ENCODE measurements at regions not wholly inside any gene's neighbourhood (a gene's known extent, or its start where the extent isn't known, plus 50 kb on each side); places are given as distances from the start of the nearest gene placed in this dataset.
"Not testable (repeated sequence)": the region's sequence is repeated elsewhere in the genome, so short reads cannot be mapped to it uniquely, and the experiment has no call there.

DNA sequence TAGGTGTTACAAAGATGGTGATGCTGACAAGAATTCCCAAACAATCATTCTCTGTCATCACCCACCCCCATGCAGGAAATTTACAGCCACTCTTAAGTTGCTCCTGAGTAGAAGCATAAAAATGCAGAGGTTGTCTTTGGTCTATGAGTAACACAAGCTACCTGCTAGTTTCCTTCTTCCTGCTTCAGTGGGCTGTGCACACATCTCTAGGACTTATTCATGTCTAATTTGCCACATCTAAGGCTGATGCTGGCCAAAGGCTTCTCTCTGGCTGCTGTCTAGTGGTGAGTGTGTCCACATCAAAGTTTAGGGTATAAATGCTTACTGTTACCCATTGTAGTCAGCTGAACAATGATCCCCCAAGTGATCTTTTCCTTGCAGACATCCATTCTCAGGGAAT is 662.5 kb downstream of the TYW1 start:
- Histone ChIP-seq H2AFZ (ENCODE audit: low read depth, low read length) (no peak overlapping the region), H3K9me3 (ENCODE audit: insufficient read depth, low read length, severe bottlenecking) (no peaks in the 10 kb centered on the region), H3K27ac (ENCODE audit: low read length) (no peak overlapping the region), H3K36me3 (ENCODE audit: insufficient read depth, low read length) (no peaks in the 10 kb centered on the region), H3K4me1 (ENCODE audit: insufficient read depth, low read length) (no peaks in the 10 kb centered on the region), H3K9ac (ENCODE audit: low read depth, low read length) (no peak overlapping the region), H4K20me1 (ENCODE audit: insufficient read depth, low read length) (no peaks in the 10 kb centered on the region), H3K4me3 (ENCODE audit: low read depth in 1 of 2, low read length in 2 of 2) (no peak overlapping the region), H3K4me2 (ENCODE audit: insufficient read depth, low read length) (no peak overlapping the region), H3K79me2 (ENCODE audit: insufficient read depth, low read length) (no peaks in the 10 kb centered on the region), H3K27me3 (ENCODE audit: insufficient read depth, low read length, poor library complexity) (no peaks in the 10 kb centered on the region)
- DNase-seq (no peak), ATAC-seq (ENCODE audit: insufficient read depth, low read depth) (no peak)
- TF ChIP-seq, protein P1, sequence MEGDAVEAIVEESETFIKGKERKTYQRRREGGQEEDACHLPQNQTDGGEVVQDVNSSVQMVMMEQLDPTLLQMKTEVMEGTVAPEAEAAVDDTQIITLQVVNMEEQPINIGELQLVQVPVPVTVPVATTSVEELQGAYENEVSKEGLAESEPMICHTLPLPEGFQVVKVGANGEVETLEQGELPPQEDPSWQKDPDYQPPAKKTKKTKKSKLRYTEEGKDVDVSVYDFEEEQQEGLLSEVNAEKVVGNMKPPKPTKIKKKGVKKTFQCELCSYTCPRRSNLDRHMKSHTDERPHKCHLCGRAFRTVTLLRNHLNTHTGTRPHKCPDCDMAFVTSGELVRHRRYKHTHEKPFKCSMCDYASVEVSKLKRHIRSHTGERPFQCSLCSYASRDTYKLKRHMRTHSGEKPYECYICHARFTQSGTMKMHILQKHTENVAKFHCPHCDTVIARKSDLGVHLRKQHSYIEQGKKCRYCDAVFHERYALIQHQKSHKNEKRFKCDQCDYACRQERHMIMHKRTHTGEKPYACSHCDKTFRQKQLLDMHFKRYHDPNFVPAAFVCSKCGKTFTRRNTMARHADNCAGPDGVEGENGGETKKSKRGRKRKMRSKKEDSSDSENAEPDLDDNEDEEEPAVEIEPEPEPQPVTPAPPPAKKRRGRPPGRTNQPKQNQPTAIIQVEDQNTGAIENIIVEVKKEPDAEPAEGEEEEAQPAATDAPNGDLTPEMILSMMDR (IDR thresholded peaks at IDR 0.05; ENCODE audit: borderline replicate concordance, extremely low read depth, low read length, poor library complexity, severe bottlenecking), result no peak
- TF ChIP-seq EZH2 (IDR thresholded peaks at IDR 0.05; ENCODE audit: borderline replicate concordance, low read depth, low read length, severe bottlenecking), result no peak

GRCh38 chr7:67662804-67663203 is 666.2 kb downstream of the TYW1 start:
- ATAC-seq (ENCODE audit: insufficient read depth, low read depth) (no peak), DNase-seq (no peak)
- no peak overlapping the region for H3K4me3 ChIP-seq (ENCODE audit: low read depth in 1 of 2, low read length in 2 of 2)
- H3K4me1 ChIP-seq (ENCODE audit: insufficient read depth, low read length), result no peaks in the 10 kb centered on the region
- H4K20me1 ChIP-seq (ENCODE audit: insufficient read depth, low read length), result no peaks in the 10 kb centered on the region
- no peaks in the 10 kb centered on the region for H3K79me2 ChIP-seq (ENCODE audit: insufficient read depth, low read length)
- TF ChIP-seq, protein P1 (IDR thresholded peaks at IDR 0.05; ENCODE audit: borderline replicate concordance, extremely low read depth, low read length, poor library complexity, severe bottlenecking), result no peak
- TF ChIP-seq EZH2 (IDR thresholded peaks at IDR 0.05; ENCODE audit: borderline replicate concordance, low read depth, low read length, severe bottlenecking), result no peak
- H3K27me3 ChIP-seq (ENCODE audit: insufficient read depth, low read length, poor library complexity), result no peaks in the 10 kb centered on the region
- no peak overlapping the region for H3K27ac ChIP-seq (ENCODE audit: low read length)
- peak overlapping the region; percentile 5; the same call in 1 of the 2 replicates for H2AFZ ChIP-seq (ENCODE audit: low read depth, low read length)
- H3K9me3 ChIP-seq (ENCODE audit: insufficient read depth, low read length, severe bottlenecking), result no peaks in the 10 kb centered on the region
- no peak overlapping the region for H3K9ac ChIP-seq (ENCODE audit: low read depth, low read length)
- H3K36me3 ChIP-seq (ENCODE audit: insufficient read depth, low read length), result no peaks in the 10 kb centered on the region
- H3K4me2 ChIP-seq (ENCODE audit: insufficient read depth, low read length), result no peak overlapping the region

- no peak overlapping the region for H3K27ac ChIP-seq (ENCODE audit: low read length)
- H3K4me1 ChIP-seq (ENCODE audit: insufficient read depth, low read length), result no peaks in the 10 kb centered on the region
- no peaks in the 10 kb centered on the region for H3K36me3 ChIP-seq (ENCODE audit: insufficient read depth, low read length)
- no peak overlapping the region for H3K9ac ChIP-seq (ENCODE audit: low read depth, low read length)
- no peak for TF ChIP-seq EZH2 (IDR thresholded peaks at IDR 0.05; ENCODE audit: borderline replicate concordance, low read depth, low read length, severe bottlenecking)
- TF ChIP-seq, protein P1 (IDR thresholded peaks at IDR 0.05; ENCODE audit: borderline replicate concordance, extremely low read depth, low read length, poor library complexity, severe bottlenecking), result no peak
- H3K4me3 ChIP-seq (ENCODE audit: low read depth in 1 of 2, low read length in 2 of 2), result no peak overlapping the region
- no peak overlapping the region for H3K4me2 ChIP-seq (ENCODE audit: insufficient read depth, low read length)
- no peaks in the 10 kb centered on the region for H3K79me2 ChIP-seq (ENCODE audit: insufficient read depth, low read length)
- no peak overlapping the region for H2AFZ ChIP-seq (ENCODE audit: low read depth, low read length)
- H3K27me3 ChIP-seq (ENCODE audit: insufficient read depth, low read length, poor library complexity), result no peaks in the 10 kb centered on the region
- ATAC-seq (ENCODE audit: insufficient read depth, low read depth), result no peak
- no peaks in the 10 kb centered on the region for H4K20me1 ChIP-seq (ENCODE audit: insufficient read depth, low read length)
- DNase-seq, result no peak
- H3K9me3 ChIP-seq (ENCODE audit: insufficient read depth, low read length, severe bottlenecking), result no peaks in the 10 kb centered on the region
Measured at GRCh38 chr7:67663644-67664043, 667.0 kb downstream of the TYW1 start.

GRCh38 chr7:67666359-67666758 is 669.7 kb downstream of the TYW1 start:
- H3K79me2 ChIP-seq (ENCODE audit: insufficient read depth, low read length); H3K4me2 ChIP-seq (ENCODE audit: insufficient read depth, low read length); DNase-seq; H4K20me1 ChIP-seq (ENCODE audit: insufficient read depth, low read length); H3K27ac ChIP-seq (ENCODE audit: low read length); H2AFZ ChIP-seq (ENCODE audit: low read depth, low read length); H3K4me1 ChIP-seq (ENCODE audit: insufficient read depth, low read length); H3K9me3 ChIP-seq (ENCODE audit: insufficient read depth, low read length, severe bottlenecking); H3K4me3 ChIP-seq (ENCODE audit: low read depth in 1 of 2, low read length in 2 of 2); ATAC-seq (ENCODE audit: insufficient read depth, low read depth); H3K9ac ChIP-seq (ENCODE audit: low read depth, low read length); H3K36me3 ChIP-seq (ENCODE audit: insufficient read depth, low read length); H3K27me3 ChIP-seq (ENCODE audit: insufficient read depth, low read length, poor library complexity): not testable (repeated sequence)

Measured in DND-41 (cell line).